ENCODE measurements at regions not wholly inside any gene's neighbourhood (a gene's known extent, or its start where the extent isn't known, plus 50 kb on each side); places are given as distances from the start of the nearest gene placed in this dataset.

DNA sequence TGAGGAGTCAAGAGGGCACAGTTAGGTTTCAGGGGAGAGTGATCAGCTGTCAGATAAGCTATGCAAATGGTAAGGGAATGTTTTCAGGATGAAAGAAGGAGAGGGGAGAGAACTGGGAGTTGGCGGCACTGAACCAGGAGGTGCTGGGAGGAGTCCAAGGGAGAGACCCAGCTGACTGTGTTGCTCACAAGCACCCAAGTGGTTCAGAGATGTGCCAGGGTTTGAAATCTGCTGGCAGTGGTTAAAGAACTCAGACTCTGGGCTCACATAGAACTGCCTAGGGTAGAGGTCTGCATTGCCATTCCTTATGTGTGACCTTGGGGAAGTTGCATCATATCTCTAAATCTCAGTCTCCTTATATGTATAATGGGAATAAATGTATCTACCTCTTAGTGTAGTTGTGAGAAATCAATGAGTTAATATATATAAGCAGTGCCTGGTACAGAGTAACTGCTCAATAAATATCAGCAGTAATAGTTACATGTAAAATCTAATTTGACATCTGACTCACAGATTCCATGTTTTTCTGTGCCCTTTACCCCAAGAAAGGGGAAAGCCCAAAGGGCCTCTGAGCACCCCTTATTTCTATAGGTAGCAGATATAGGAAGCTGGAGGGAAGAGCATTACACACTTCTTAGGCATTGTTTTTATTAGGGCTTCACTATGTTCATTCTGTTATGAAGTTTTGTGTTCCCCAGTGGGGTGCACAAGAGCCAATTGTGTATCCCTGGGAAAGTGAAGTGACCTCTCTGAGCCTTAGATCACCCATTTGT is 66.9 kb upstream of the SESN3 start:
- no peak for DNase-seq

- DNase-seq, result no peak
These were observed 65.6 kb upstream of the SESN3 start for GRCh38 chr11:95296621-95297025.

DNA sequence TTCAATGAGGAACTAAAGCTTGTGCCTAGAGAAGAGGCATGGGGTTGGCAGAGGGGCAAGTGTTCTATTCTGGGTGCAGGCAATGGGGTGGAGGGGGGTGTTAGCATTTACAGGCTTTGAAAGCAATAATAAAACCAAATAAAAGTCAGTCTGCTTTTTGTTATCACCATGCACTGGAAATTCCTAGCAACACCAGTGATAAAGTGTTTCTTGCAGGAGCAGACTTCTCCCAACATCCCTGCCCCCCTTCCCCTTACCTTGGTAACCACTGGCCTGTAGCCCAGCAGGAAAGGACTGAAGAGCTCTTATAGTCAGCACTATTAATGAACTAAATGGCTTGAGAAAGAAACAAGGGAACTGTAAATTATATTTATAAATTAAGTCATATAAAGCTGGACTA is 65.2 kb upstream of the SESN3 start:
- no peak for DNase-seq

- DNase-seq, result no peak
These were observed 64.6 kb upstream of the SESN3 start for GRCh38 chr11:95295382-95296149.

GRCh38 chr11:95294701-95295100 is 63.7 kb upstream of the SESN3 start:
- no peak for DNase-seq

DNA sequence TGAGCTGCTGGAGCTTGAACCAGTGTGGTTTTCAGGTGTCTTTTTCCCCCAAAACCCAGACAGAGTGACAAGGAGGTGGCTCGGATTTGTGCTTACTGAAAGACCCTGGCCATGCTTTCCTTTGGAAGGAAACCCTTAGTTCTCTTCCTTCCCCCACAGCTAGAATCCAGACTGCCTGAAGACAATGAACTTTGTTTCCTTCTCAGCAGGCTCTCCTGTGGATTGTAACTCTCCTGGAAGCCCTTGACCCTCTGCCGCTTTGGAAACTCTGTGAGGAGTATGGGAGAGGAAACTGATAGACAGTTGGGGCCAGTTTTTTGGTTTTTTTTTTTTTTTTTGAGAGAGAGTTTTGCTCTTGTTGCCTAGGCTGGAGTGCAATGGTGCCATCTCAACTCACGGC is 62.1 kb upstream of the SESN3 start:
- no peak for DNase-seq

GRCh38 chr11:95291946-95292345 is 60.9 kb upstream of the SESN3 start:
- DNase-seq, result no peak

DNA sequence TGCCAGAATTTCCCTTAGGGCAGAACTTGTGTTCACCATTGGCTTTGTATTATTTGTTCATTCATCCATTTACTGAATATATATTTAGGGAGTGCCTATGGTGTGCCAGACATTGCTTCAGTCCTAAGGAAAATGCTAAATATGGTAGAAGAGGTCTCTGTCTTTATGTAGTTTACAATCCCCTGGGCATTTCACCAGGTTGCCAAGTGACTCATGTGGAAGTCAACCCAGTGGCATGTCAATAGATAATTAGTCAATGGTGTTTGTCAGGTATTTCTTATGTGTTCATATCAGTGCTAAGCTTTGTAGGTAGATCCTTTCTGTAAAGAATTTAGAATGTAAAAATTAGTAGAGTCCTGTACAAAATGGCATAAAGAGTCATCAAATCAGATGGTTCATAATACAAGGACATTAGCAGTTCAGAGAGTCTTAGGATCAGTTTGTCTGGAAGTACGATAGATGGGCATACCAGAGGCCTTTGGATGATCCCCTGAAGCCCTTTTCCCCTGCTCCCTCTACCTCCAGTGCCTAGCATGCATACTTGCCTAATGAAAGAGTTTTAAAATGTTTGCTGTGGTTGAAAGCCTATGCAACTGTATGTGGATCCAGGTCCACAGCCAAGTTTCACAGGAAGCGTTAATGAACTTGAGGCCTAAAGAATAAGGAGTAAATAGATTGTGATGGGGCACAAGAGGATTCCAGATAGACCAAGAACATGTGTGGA is 58.5 kb upstream of the SESN3 start:
- DNase-seq, result no peak

- no peak for DNase-seq
These were observed 53.4 kb upstream of the SESN3 start for GRCh38 chr11:95284057-95285052.

DNA sequence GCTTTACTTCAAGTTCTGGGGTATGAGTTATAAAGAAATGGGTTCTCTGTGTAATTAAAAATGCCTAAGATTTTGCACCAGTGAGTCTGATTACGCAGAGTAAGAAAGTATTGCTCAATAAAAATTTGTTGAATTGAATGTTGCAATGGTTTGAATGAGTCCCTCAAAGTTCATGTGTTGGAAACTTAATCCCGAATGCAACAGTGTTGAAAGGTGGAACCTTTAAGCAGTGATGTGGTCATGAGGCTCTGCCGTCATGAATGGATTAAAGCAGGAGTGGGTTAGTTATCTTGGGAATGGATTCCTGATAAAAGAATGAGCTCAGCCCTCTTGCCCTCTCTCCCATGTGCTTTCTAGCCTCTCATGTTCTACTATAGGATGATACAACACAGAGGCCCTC is 52.6 kb upstream of the SESN3 start:
- DNase-seq, result no peak

DNA sequence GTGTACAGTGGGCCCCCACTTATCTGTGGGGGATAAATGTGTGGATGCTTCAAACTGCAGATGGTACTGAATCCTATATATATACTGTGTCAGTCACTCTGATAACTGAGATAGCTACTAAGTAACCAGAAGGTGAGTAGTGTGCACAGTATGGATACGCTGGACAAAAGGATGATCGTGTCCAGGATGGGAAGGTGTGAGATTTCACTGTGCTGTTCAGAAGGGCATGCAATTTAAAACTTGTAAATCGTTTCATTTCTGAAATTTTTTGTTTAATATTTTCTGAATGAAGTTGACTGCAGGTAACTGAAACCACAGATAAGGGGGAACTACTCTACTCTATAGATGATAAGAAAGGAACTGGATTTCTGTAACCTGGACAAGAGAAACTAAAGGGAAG is 52.1 kb upstream of the SESN3 start:
- DNase-seq, result no peak

- no peak for DNase-seq
These were observed 51.3 kb upstream of the SESN3 start for GRCh38 chr11:95282291-95282751.

All from stimulated activated CD4-positive, alpha-beta T cell treated with anti-CD3 and anti-CD28 coated beads, Interleukin-15, amount 100 ng/mL, for 24 hours (primary cell).